Stimulated activated CD4-positive, alpha-beta T cell treated with anti-CD3 and anti-CD28 coated beads, Interleukin-1b, Interleukin-23, amount 100 ng/mL, for 48 hours (primary cell): ENCODE measurements at regions not wholly inside any gene's neighbourhood (a gene's known extent, or its start where the extent isn't known, plus 50 kb on each side); places are given as distances from the start of the nearest gene placed in this dataset.

Experiments
- DNase-seq: peaks from one replicate; pipeline ENCODE4 v3.0.0-alpha.2; 2020

- DNase-seq: no peak
These were observed 93.6 kb downstream of the LIPG start for GRCh38 chr18:49655266-49656072.

- no peak for DNase-seq
These were observed 92.5 kb downstream of the LIPG start for GRCh38 chr18:49654347-49654746.

GRCh38 chr18:49652881-49653724 lies 91.2 kb downstream of the LIPG start:
- DNase-seq: no peak

GRCh38 chr18:49651033-49651432 lies 89.2 kb downstream of the LIPG start:
- no peak for DNase-seq

GRCh38 chr18:49650426-49650891 lies 88.6 kb downstream of the LIPG start:
- no peak for DNase-seq

- DNase-seq: no peak
These were observed 87.0 kb downstream of the LIPG start for GRCh38 chr18:49648811-49649210.
